GM23248 (cell line): ENCODE measurements at regions not wholly inside any gene's neighbourhood (a gene's known extent, or its start where the extent isn't known, plus 50 kb on each side); places are given as distances from the start of the nearest gene placed in this dataset.

Experiments used
- DNase-seq: peaks from one replicate; pipeline ENCODE4 v3.0.0-alpha.2; 2015
- H2AFZ ChIP-seq: fragments of 200-600 bp; sonication (generic); 2 replicates; pipeline ENCODE4 v1.6.1; 2016; ENCODE audit warnings: antibody characterized with exemption
- H3F3A ChIP-seq: fragments of 200-600 bp; sonication (generic); 2 replicates; pipeline ENCODE4 v1.6.1; 2016; ENCODE audit warnings: mild to moderate bottlenecking, antibody characterized with exemption, mixed run types; ENCODE audit not compliant: insufficient read depth
- H3K27ac ChIP-seq: fragments of 200-600 bp; sonication (generic); 2 replicates; pipeline ENCODE4 v1.5.1; 2016; ENCODE audit warnings: mild to moderate bottlenecking
- H3K27me3 ChIP-seq: fragments of 200-600 bp; sonication (generic); replicated peaks from 2 replicates; pipeline ENCODE4 v1.6.1; 2016; ENCODE audit warnings: mild to moderate bottlenecking; ENCODE audit not compliant: insufficient read depth
- H3K36me3 ChIP-seq: fragments of 200-600 bp; sonication (generic); 2 replicates; pipeline ENCODE4 v1.6.1; 2016; ENCODE audit warnings: low read depth, mild to moderate bottlenecking
- H3K4me1 ChIP-seq: fragments of 200-600 bp; sonication (generic); 2 replicates; pipeline ENCODE4 v1.6.1; 2016; ENCODE audit warnings: mild to moderate bottlenecking; ENCODE audit not compliant: insufficient read depth
- H3K4me2 ChIP-seq: fragments of 200-600 bp; sonication (generic); one replicate; pipeline ENCODE4 v1.6.1; 2016; ENCODE audit warnings: mild to moderate bottlenecking; ENCODE audit not compliant: unreplicated experiment
- H3K4me3 ChIP-seq: fragments of 200-600 bp; sonication (generic); 2 replicates; pipeline ENCODE4 v1.5.1; 2016; ENCODE audit warnings: mild to moderate bottlenecking
- H3K79me2 ChIP-seq: fragments of 200-600 bp; sonication (generic); 2 replicates; pipeline ENCODE4 v1.6.1; 2016; ENCODE audit warnings: mild to moderate bottlenecking; ENCODE audit not compliant: insufficient read depth
- H3K9ac ChIP-seq: fragments of 200-600 bp; sonication (generic); 2 replicates; pipeline ENCODE4 v1.6.1; 2016; ENCODE audit warnings: mild to moderate bottlenecking
- H3K9me2 ChIP-seq: fragments of 200-600 bp; sonication (generic); 2 replicates; pipeline ENCODE4 v1.6.1; 2016; ENCODE audit warnings: mixed run types, mild to moderate bottlenecking, moderate library complexity; ENCODE audit not compliant: insufficient read depth
- H3K9me3 ChIP-seq: fragments of 200-600 bp; sonication (generic); one replicate; pipeline ENCODE4 v1.6.1; 2017; ENCODE audit warnings: low read depth
- H4K20me1 ChIP-seq: fragments of 200-600 bp; sonication (generic); 2 replicates; pipeline ENCODE4 v1.6.0; 2016; ENCODE audit not compliant: insufficient read depth
- EZH2 ChIP-seq: fragments of 200-600 bp; sonication (generic); IDR thresholded peaks from 2 replicates; pipeline ENCODE4 v1.6.1; 2018; ENCODE audit warnings: antibody characterized with exemption, mild to moderate bottlenecking; ENCODE audit not compliant: insufficient read depth, poor library complexity, severe bottlenecking
- EZH2phosphoT487 ChIP-seq: fragments of 200-600 bp; sonication (generic); IDR thresholded peaks from 2 replicates; pipeline ENCODE4 v1.6.1; 2018; ENCODE audit warnings: antibody characterized with exemption, moderate library complexity, mild to moderate bottlenecking, low read depth; ENCODE audit not compliant: insufficient read depth
- WGBS, 2 experiments: methylation state at CpG; one replicate each; pipeline ENCODE4 v1.1.6; 2015 to 2017; ENCODE audit warnings: low lambda C conversion rate in 2 of 2, low coverage in 1 of 2; ENCODE audit errors: missing lambda C conversion rate in 2 of 2; 5-methylcytosine and 5-hydroxymethylcytosine counted together
- in situ Hi-C: fragments of 300-500 bp; cut with MboI; formaldehyde crosslinking; loops from 2 replicates; pipeline ENCODE4 v1.15.0; 2020

- WGBS, 2 experiments, result 58 to 62% methylated on average over 11 of the region's 11 CpGs
These were observed 62.9 kb upstream of the CLDN5 start for GRCh38 chr22:19586922-19587684.

DNA sequence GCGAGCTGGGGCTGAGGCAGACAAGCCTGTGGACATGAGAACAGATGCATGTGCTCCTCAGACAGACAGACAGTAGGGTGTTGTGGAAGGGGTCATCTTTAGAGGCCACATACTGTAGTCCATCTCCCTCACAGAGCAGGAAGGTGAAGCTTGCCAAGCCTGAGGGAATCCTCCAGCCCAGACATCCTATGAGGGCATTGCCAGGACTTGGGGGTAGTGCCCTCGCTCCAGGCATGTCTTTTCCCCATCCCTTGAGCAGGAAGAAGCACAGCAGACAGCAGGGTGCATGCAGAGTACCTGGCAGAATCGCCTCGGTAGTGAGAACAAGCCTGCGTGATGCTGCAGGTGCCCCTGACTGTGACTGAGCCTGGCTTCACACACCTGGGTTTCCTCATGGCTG, 66.5 kb upstream of the CLDN5 start:
- Histone ChIP-seq H3K27ac (no peak overlapping the region), H3K4me3 (no peak overlapping the region), H4K20me1 (no peaks in the 10 kb centered on the region), H3K9ac (no peak overlapping the region), H3K4me2 (no peak overlapping the region), H3K9me2 (no peaks in the 10 kb centered on the region), H2AFZ (no peak overlapping the region), H3K4me1 (no peaks in the 10 kb centered on the region), H3K27me3 (peaks cover 22% of the 10 kb centered on the region), H3F3A (no peaks in the 10 kb centered on the region), H3K36me3 (no peaks in the 10 kb centered on the region), H3K9me3 (no peaks in the 10 kb centered on the region), H3K79me2 (no peaks in the 10 kb centered on the region)
- in situ Hi-C loops, result no loop called here
- no peak for DNase-seq
- TF ChIP-seq EZH2phosphoT487, result no peak
- no peak for TF ChIP-seq EZH2
- WGBS, 2 experiments, result 53 to 55% methylated on average over 5 of the region's 5 CpGs

More at GRCh38 chr22:19586922-19587684, 62.9 kb upstream of the CLDN5 start:
- H3K4me1 ChIP-seq, result no peaks in the 10 kb centered on the region
- no peak overlapping the region for H3K9ac ChIP-seq
- DNase-seq, result no peak
- no peaks in the 10 kb centered on the region for H3K36me3 ChIP-seq
- peaks cover 17% of the 10 kb centered on the region for H3K27me3 ChIP-seq
- H3K79me2 ChIP-seq, result no peaks in the 10 kb centered on the region
- no peak overlapping the region for H3K4me3 ChIP-seq
- no peak overlapping the region for H3K4me2 ChIP-seq
- no peaks in the 10 kb centered on the region for H3K9me2 ChIP-seq
- TF ChIP-seq EZH2, result no peak
- no peak for TF ChIP-seq EZH2phosphoT487
- in situ Hi-C loops, result no loop called here
- no peaks in the 10 kb centered on the region for H3F3A ChIP-seq
- no peak overlapping the region for H2AFZ ChIP-seq
- H3K9me3 ChIP-seq, result no peaks in the 10 kb centered on the region
- no peaks in the 10 kb centered on the region for H4K20me1 ChIP-seq
- no peak overlapping the region for H3K27ac ChIP-seq

- Histone ChIP-seq H4K20me1 (no peaks in the 10 kb centered on the region), H3K9me2 (no peaks in the 10 kb centered on the region), H3K4me2 (no peak overlapping the region), H2AFZ (no peak overlapping the region), H3K9me3 (no peaks in the 10 kb centered on the region), H3K36me3 (no peaks in the 10 kb centered on the region), H3K27me3 (peaks cover 27% of the 10 kb centered on the region), H3K4me3 (no peak overlapping the region), H3K79me2 (no peaks in the 10 kb centered on the region), H3F3A (no peaks in the 10 kb centered on the region), H3K9ac (no peak overlapping the region), H3K27ac (no peak overlapping the region), H3K4me1 (no peaks in the 10 kb centered on the region)
- in situ Hi-C loops, result no loop called here
- no peak for TF ChIP-seq EZH2phosphoT487
- TF ChIP-seq EZH2, result no peak
- WGBS, 2 experiments, result 27 to 31% methylated on average over 2 of the region's 2 CpGs
- no peak for DNase-seq
These were observed 67.4 kb upstream of the CLDN5 start for GRCh38 chr22:19591568-19591967.

- Histone ChIP-seq H2AFZ (no peak overlapping the region), H3K36me3 (no peaks in the 10 kb centered on the region), H3K9me3 (no peaks in the 10 kb centered on the region), H3K79me2 (no peaks in the 10 kb centered on the region), H3K27me3 (peaks cover 27% of the 10 kb centered on the region), H3K4me3 (no peak overlapping the region), H3K4me1 (no peaks in the 10 kb centered on the region), H3K27ac (no peak overlapping the region), H3K4me2 (no peak overlapping the region), H3K9ac (no peak overlapping the region), H3K9me2 (no peaks in the 10 kb centered on the region), H4K20me1 (no peaks in the 10 kb centered on the region), H3F3A (no peaks in the 10 kb centered on the region)
- WGBS, 2 experiments, result 65 to 73% methylated on average over 4 of the region's 4 CpGs
- TF ChIP-seq EZH2phosphoT487, result no peak
- TF ChIP-seq EZH2, result no peak
- DNase-seq, result no peak
- in situ Hi-C loops, result no loop called here
These were observed 68.3 kb upstream of the CLDN5 start for GRCh38 chr22:19592464-19592863.
